Right atrium auricular region (tissue), 2 donors: ENCODE measurements at regions not wholly inside any gene's neighbourhood (a gene's known extent, or its start where the extent isn't known, plus 50 kb on each side); places are given as distances from the start of the nearest gene placed in this dataset.
"Not testable (repeated sequence)": the region's sequence is repeated elsewhere in the genome, so short reads cannot be mapped to it uniquely, and the experiment has no call there.

Source experiments
- DNase-seq: peaks from one replicate; pipeline ENCODE4 v3.0.0-alpha.2; 2019; ENCODE audit warnings: low spot score
- H3K27ac ChIP-seq, 2 donors: fragments of 200-600 bp; sonication (generic); 1 replicate in 1 of 2; 2 replicates in 1 of 2; pipeline ENCODE4 v1.5.1; 2016 to 2019
- H3K27me3 ChIP-seq, 2 donors: fragments of 200-600 bp; sonication (generic); one replicate each; pipeline versions ENCODE4 v1.5.1 to v1.6.0; 2017 to 2019
- H3K36me3 ChIP-seq: fragments of 200-600 bp; sonication (generic); one replicate; pipeline ENCODE4 v1.5.1; 2016
- H3K4me1 ChIP-seq, 2 donors: fragments of 200-600 bp; sonication (generic); one replicate each; pipeline versions ENCODE4 v1.5.1 to v1.6.0; 2017 to 2019
- H3K4me3 ChIP-seq, 2 donors: fragments of 200-600 bp; sonication (generic); 1 replicate in 1 of 2; 2 replicates in 1 of 2; pipeline ENCODE4 v1.5.1; 2017 to 2019; ENCODE audit warnings: mild to moderate bottlenecking in 1 of 2, moderate library complexity in 1 of 2
- H3K9me3 ChIP-seq, 2 donors: fragments of 200-600 bp; sonication (generic); one replicate each; pipeline ENCODE4 v1.5.1; 2019
- TF ChIP-seq, protein P1 (sequence below), 2 donors: fragments of 200-600 bp; sonication (generic); IDR thresholded peaks; one replicate each; pipeline ENCODE4 v1.5.1; 2019; ENCODE audit warnings: antibody characterized with exemption in 2 of 2

DNA sequence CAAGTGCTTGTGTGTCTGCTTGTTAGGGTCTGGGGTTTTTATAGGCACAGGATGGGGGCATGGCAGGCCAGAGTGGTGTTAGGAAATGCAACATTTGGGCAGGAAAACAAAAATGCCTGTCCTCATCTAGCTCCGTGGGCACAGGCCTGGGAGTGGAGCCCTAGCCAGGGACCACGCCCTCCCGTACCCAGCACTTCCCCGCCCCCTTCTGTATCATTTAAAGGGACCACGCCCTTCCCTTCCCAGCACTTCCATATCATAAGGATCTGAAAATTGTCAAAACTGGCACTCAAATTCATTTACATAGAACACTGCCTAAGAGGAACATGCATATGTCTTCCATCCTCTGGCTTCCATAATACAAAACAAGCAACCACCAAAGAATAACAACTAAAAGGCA is 185.8 kb downstream of the B3GLCT start:
- Histone ChIP-seq H3K36me3 (no peaks in the 10 kb centered on the region), H3K27me3 (no peaks in the 10 kb centered on the region), H3K4me3 (no peak overlapping the region), H3K4me1 (no peaks in the 10 kb centered on the region), H3K27ac (no peak overlapping the region), H3K9me3 (no peaks in the 10 kb centered on the region)
- TF ChIP-seq, protein P1, sequence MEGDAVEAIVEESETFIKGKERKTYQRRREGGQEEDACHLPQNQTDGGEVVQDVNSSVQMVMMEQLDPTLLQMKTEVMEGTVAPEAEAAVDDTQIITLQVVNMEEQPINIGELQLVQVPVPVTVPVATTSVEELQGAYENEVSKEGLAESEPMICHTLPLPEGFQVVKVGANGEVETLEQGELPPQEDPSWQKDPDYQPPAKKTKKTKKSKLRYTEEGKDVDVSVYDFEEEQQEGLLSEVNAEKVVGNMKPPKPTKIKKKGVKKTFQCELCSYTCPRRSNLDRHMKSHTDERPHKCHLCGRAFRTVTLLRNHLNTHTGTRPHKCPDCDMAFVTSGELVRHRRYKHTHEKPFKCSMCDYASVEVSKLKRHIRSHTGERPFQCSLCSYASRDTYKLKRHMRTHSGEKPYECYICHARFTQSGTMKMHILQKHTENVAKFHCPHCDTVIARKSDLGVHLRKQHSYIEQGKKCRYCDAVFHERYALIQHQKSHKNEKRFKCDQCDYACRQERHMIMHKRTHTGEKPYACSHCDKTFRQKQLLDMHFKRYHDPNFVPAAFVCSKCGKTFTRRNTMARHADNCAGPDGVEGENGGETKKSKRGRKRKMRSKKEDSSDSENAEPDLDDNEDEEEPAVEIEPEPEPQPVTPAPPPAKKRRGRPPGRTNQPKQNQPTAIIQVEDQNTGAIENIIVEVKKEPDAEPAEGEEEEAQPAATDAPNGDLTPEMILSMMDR (IDR thresholded peaks at IDR 0.05), result no peak
- DNase-seq, result no peak

DNA sequence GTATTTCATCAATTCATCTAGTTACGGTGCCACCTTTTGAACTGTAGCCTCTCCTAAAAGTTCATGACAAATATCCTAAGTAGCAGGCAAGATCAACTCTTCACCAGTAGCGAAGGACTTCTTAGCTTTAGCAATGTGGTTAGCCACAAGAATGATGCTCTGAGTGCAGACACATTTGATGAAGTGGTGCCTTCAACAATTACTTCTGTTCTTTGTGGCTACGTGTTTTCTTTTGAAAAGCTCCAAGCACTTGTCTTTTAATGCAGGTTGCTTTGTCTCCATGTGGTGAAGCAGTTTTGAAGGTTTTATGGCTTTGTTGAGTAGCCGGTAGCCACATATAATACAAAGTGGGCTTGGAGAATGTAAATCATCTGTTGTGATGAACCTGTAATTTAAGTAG is 194.7 kb downstream of the B3GLCT start:
- Histone ChIP-seq H3K27me3 (no peaks in the 10 kb centered on the region), H3K36me3 (no peaks in the 10 kb centered on the region), H3K4me3 (no peak overlapping the region), H3K9me3 (peaks cover 0 to 19% of the 10 kb centered on the region in 2 donors), H3K27ac (no peak overlapping the region), H3K4me1 (no peaks in the 10 kb centered on the region)
- TF ChIP-seq, protein P1 (IDR thresholded peaks at IDR 0.05), result no peak
- no peak for DNase-seq

DNA sequence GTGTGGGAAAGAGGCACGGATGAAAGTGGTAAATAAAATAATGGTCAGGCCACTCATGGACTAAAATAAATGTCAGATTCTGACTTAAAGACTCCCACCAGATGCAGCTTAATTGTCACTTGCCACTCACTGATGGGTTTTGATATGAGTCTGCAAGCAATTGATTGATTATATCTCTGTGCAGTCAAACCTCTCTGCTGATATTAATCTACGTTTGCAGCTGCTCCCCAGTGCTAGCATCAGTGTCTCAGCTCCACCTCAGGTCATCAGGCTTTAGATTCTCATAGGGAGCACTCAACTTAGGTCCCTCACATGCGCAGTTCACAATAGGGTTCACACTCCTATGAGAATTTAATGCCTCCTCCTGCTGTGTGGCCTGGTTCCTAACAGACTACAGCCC is 195.3 kb downstream of the B3GLCT start:
- peaks cover 0 to 24% of the 10 kb centered on the region in 2 donors for H3K9me3 ChIP-seq
- TF ChIP-seq, protein P1 (IDR thresholded peaks at IDR 0.05), result no peak
- no peak for DNase-seq

DNA sequence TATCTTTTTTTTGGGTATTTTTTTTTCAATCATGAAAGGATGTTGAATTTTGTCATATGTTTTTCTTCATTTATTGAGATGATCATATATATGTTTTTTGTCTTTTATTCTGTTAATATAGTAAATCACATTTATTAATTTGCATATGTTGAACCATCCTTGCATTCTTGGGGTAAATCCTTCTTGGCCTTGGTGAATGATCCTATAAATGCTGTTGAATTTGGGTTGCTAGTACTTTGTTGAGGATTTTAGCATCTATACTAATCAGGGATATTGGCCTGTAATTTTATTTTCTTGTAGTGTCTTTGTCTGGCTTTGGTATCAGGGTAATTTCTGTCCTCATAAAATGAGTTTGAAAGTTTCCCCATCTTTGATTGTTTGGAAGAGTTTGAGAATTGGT is 199.9 kb downstream of the B3GLCT start:
- H3K27ac ChIP-seq, result no peak overlapping the region
- H3K27me3 ChIP-seq, result no peaks in the 10 kb centered on the region
- no peak for DNase-seq
- TF ChIP-seq, protein P1 (IDR thresholded peaks at IDR 0.05), result no peak
- H3K4me1 ChIP-seq, result no peaks in the 10 kb centered on the region
- H3K9me3 ChIP-seq, result peaks cover 0 to 36% of the 10 kb centered on the region in 2 donors
- H3K36me3 ChIP-seq, result no peaks in the 10 kb centered on the region
- H3K4me3 ChIP-seq, result no peak overlapping the region

More for the DNA sequence above, 195.3 kb downstream of the B3GLCT start:
- no peak overlapping the region for H3K4me3 ChIP-seq
- H3K27ac ChIP-seq, result no peak overlapping the region
- no peaks in the 10 kb centered on the region for H3K4me1 ChIP-seq
- H3K27me3 ChIP-seq, result no peaks in the 10 kb centered on the region
- H3K36me3 ChIP-seq, result no peaks in the 10 kb centered on the region

DNA sequence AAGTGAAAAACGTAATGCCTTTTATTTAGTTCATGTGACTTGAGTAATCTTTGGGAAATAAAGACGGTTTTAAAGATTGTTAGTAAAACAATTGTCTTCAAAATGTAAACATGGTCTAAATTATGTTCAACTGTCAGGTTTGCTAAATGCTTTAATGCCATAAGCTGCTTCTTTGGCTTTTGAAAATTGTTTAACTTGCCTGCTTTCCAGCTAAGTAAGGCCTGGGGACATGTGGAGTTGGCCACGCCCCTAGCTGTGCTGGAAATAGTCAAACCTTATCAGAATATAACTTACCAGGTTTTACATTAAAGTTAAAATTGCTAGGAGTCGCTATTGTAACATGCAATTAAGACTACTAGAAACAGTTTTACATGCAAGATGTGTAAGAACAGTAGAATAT is 203.9 kb downstream of the B3GLCT start:
- H3K27me3 ChIP-seq, H3K36me3 ChIP-seq, H3K4me3 ChIP-seq, H3K4me1 ChIP-seq, H3K27ac ChIP-seq, DNase-seq: not testable (repeated sequence)
- peaks cover 0 to 26% of the 10 kb centered on the region in 2 donors for H3K9me3 ChIP-seq

DNA sequence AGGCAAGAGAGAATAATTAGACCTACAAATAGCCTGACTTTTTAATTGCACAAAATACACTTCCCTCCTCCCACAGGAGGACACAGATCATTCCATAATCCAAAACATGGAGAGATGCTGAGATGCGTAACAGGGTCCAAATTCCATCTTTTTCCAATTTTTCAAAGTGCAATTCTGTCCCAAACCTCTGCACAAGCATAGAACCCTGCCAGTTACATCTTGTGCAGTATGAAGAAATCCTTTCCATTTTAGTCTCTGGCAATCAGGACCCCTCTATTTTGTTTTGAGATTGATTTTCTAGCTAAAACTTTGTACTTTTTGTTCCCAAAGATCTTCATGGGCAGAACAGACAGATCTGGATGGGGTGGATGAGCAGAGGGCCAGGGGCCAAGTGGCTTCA is 209.2 kb downstream of the B3GLCT start:
- no peaks in the 10 kb centered on the region for H3K4me1 ChIP-seq
- no peak for DNase-seq
- TF ChIP-seq, protein P1 (IDR thresholded peaks at IDR 0.05), result no peak
- H3K27me3 ChIP-seq, result no peaks in the 10 kb centered on the region
- H3K36me3 ChIP-seq, result no peaks in the 10 kb centered on the region
- no peaks in the 10 kb centered on the region for H3K9me3 ChIP-seq
- no peak overlapping the region for H3K27ac ChIP-seq
- no peak overlapping the region for H3K4me3 ChIP-seq
